Spleen (tissue), 11 donors: ENCODE measurements at regions not wholly inside any gene's neighbourhood (a gene's known extent, or its start where the extent isn't known, plus 50 kb on each side); places are given as distances from the start of the nearest gene placed in this dataset.
"Not testable (repeated sequence)": the region's sequence is repeated elsewhere in the genome, so short reads cannot be mapped to it uniquely, and the experiment has no call there.

Experiments used
- DNase-seq: peaks from one replicate; pipeline ENCODE4 v3.0.0-alpha.2; 2020
- H3K27ac ChIP-seq, 8 donors: fragments of 200-600 bp; sonication (generic) in 7 of 8; 1 replicate in 4 of 8; 2 replicates in 4 of 8; pipeline versions ENCODE4 v1.5.0 to v1.8.0; 2016 to 2021; ENCODE audit warnings: inconsistent platforms in 4 of 8, mild to moderate bottlenecking in 4 of 8, moderate library complexity in 1 of 8
- H3K27me3 ChIP-seq, 7 donors: fragments of 200-600 bp; sonication (generic) in 6 of 7; replicated peaks in 1 of 7; 1 replicate in 4 of 7; 2 replicates in 3 of 7; pipeline versions ENCODE4 v1.5.0 to v1.8.0; 2016 to 2021; ENCODE audit warnings: inconsistent platforms in 3 of 7, mild to moderate bottlenecking in 1 of 7
- H3K36me3 ChIP-seq, 6 donors: fragments of 200-600 bp; sonication (generic) in 5 of 6; 1 replicate in 4 of 6; 2 replicates in 2 of 6; pipeline versions ENCODE4 v1.5.0 to v1.8.0; 2016 to 2021; ENCODE audit warnings: inconsistent platforms in 2 of 6
- H3K4me1 ChIP-seq, 6 donors: fragments of 200-600 bp; sonication (generic) in 5 of 6; 1 replicate in 3 of 6; 2 replicates in 3 of 6; pipeline versions ENCODE4 v1.5.0 to v1.8.0; 2016 to 2021; ENCODE audit warnings: inconsistent platforms in 3 of 6
- H3K4me3 ChIP-seq, 8 donors: fragments of 200-600 bp; sonication (generic) in 7 of 8; 1 replicate in 4 of 8; 2 replicates in 4 of 8; pipeline versions ENCODE4 v1.5.0 to v1.8.0; 2016 to 2021; ENCODE audit warnings: inconsistent platforms in 4 of 8, mild to moderate bottlenecking in 4 of 8, moderate library complexity in 2 of 8
- H3K9me3 ChIP-seq, 8 donors: fragments of 200-600 bp; sonication (generic) in 7 of 8; 1 replicate in 4 of 8; 2 replicates in 4 of 8; pipeline versions ENCODE4 v1.5.0 to v1.8.0; 2016 to 2021; ENCODE audit warnings: inconsistent platforms in 4 of 8
- POLR2A ChIP-seq, 3 donors: fragments of 450-650 bp; IDR thresholded peaks; one replicate each; pipeline ENCODE4 v1.5.1; 2017; ENCODE audit warnings: antibody characterized with exemption in 3 of 3, mild to moderate bottlenecking in 1 of 3
- POLR2AphosphoS5 ChIP-seq, 3 donors: sonication (generic); formaldehyde crosslinking; IDR thresholded peaks; one replicate each; pipeline ENCODE4 v1.5.1; 2017; ENCODE audit warnings: antibody characterized with exemption in 3 of 3
- WGBS, 5 donors: extraction: QIAGEN DNeasy Blood & Tissue Kit in 3 of 5; methylation state at CpG; one replicate each; pipeline versions ENCODE4 v1.1.5 to v1.1.7; 2013 to 2018; 5-methylcytosine and 5-hydroxymethylcytosine counted together
- intact Hi-C: fragments of 100-400 bp; cut with DNase I; formaldehyde crosslinking; loops from one replicate; pipeline ENCODE4 v1.15.0; 2023; ENCODE audit warnings: low total_unique reads
- TF ChIP-seq, protein P1 (sequence below), 11 experiments: fragments of 200-600 bp in 7 of 11; fragments of 450-650 bp in 4 of 11; sonication (generic) in 4 of 11; IDR thresholded peaks in 8 of 11; conservative IDR thresholded peaks in 3 of 11; 1 replicate in 7 of 11; 2 replicates in 4 of 11; pipeline versions ENCODE4 v1.4.0 to v1.8.0; 2016 to 2021; ENCODE audit warnings: antibody characterized with exemption in 11 of 11, inconsistent platforms in 4 of 11, mild to moderate bottlenecking in 1 of 11
- donor health status: healthy with polysubstance abuse.
- donor health status: DM: no; HTN: no; CAD: no; lungs with moderate emphysema.
- donor health status: DM: no; HTN: no; CAD: no.
- donor health status: Bipolar disorder and iron deficiency.
- donor health status: healthy.
- donor health status: DM: no; HTN: no; CAD: no.
- donor health status: DM: yes; HTN: yes; CAD: no.

DNA sequence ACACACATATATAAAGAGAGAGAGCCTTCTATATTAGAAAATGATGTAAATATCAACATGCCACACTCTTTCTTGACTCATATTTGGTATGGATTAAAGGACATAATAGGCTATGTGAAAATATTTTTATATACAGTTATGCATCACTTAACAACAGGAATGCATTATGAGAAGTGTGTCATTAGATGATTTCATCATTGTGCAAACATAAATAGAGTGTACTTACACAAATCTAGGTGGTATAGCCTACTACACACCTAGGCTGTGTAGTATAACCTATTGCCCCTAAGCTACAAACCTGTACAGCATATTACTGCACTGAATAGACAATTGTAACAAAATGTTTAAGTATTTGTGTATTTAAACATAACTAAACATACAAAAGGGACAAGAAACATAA is 354.8 kb upstream of the CNTNAP5 start:
- no peak overlapping the region for H3K27ac ChIP-seq
- peaks cover 0 to 17% (median under 1%) of the 10 kb centered on the region in 8 donors for H3K9me3 ChIP-seq
- TF ChIP-seq, protein P1, sequence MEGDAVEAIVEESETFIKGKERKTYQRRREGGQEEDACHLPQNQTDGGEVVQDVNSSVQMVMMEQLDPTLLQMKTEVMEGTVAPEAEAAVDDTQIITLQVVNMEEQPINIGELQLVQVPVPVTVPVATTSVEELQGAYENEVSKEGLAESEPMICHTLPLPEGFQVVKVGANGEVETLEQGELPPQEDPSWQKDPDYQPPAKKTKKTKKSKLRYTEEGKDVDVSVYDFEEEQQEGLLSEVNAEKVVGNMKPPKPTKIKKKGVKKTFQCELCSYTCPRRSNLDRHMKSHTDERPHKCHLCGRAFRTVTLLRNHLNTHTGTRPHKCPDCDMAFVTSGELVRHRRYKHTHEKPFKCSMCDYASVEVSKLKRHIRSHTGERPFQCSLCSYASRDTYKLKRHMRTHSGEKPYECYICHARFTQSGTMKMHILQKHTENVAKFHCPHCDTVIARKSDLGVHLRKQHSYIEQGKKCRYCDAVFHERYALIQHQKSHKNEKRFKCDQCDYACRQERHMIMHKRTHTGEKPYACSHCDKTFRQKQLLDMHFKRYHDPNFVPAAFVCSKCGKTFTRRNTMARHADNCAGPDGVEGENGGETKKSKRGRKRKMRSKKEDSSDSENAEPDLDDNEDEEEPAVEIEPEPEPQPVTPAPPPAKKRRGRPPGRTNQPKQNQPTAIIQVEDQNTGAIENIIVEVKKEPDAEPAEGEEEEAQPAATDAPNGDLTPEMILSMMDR (IDR thresholded peaks at IDR 0.05 in 8 of 11, conservative IDR thresholded peaks at IDR 0.05 in 3 of 11), result no peak
- no peak for TF ChIP-seq POLR2AphosphoS5 (IDR thresholded peaks at IDR 0.05)
- TF ChIP-seq POLR2A (IDR thresholded peaks at IDR 0.05), result no peak
- H3K4me3 ChIP-seq, result no peak overlapping the region
- DNase-seq, result no peak
- no peaks in the 10 kb centered on the region for H3K36me3 ChIP-seq
- no peaks in the 10 kb centered on the region for H3K27me3 ChIP-seq
- intact Hi-C loops, result no loop called here
- H3K4me1 ChIP-seq, result no peaks in the 10 kb centered on the region

DNA sequence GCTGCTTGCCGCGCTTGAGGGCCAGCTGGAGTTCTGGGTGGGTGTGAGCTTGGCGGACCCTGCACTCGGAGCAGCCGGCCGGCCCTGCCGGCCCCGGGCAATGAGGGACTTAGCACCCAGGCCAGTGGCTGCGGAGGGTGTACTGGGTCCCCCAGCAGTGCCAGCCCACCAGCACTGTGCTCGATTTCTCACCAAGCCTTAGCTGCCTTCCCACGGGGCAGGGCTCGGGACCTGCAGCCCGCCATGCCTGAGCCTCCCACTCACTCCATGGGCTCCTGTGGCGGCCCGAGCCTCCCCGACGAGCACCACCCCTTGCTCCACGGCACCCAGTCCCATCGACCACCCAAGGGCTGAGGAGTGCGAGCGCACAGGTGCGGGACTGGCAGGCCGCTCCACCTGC is 341.3 kb upstream of the CNTNAP5 start:
- intact Hi-C loops, H3K4me1 ChIP-seq, H3K36me3 ChIP-seq, H3K4me3 ChIP-seq, H3K27me3 ChIP-seq, H3K27ac ChIP-seq: not testable (repeated sequence)
- H3K9me3 ChIP-seq, result peaks cover 0 to 46% (median 14%) of the 10 kb centered on the region in 8 donors
- 93 to 96% (median 95%) methylated on average over 7 to 23 of the region's 23 CpGs for whole genome bisulfite sequencing, 5 donors
- DNase-seq, result peak; percentile 67

DNA sequence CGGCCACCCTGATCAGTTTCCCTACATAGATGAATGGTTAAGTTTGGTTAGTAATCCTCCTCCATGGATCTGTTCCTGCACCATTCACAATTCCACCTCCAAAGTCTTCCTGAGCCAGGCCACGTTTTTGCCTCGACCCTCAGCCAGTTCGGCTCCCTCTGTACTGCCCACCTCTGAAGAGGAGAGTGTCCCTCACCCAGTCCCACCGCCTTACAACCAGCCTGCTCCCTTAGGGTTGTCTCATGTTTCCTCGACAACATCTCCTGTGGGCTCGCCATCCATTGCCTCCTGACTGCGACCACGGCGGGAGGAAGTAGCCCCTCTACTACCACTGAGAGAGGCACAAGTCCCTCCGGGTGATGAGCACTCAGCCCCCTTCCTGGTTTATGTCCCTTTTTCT is 338.0 kb upstream of the CNTNAP5 start:
- no peaks in the 10 kb centered on the region for H3K36me3 ChIP-seq
- no peak overlapping the region for H3K4me3 ChIP-seq
- TF ChIP-seq, protein P1 (IDR thresholded peaks at IDR 0.05 in 8 of 11, conservative IDR thresholded peaks at IDR 0.05 in 3 of 11), result no peak
- no peak for TF ChIP-seq POLR2AphosphoS5 (IDR thresholded peaks at IDR 0.05)
- no peak for TF ChIP-seq POLR2A (IDR thresholded peaks at IDR 0.05)
- no peak overlapping the region for H3K27ac ChIP-seq
- 91 to 96% (median 92%) methylated on average over 11 of the region's 11 CpGs for WGBS, 5 donors
- H3K4me1 ChIP-seq, result no peaks in the 10 kb centered on the region
- peaks cover 0 to 48% (median 16%) of the 10 kb centered on the region in 8 donors for H3K9me3 ChIP-seq
- DNase-seq, result no peak
- intact Hi-C loops, result no loop called here
- no peaks in the 10 kb centered on the region for H3K27me3 ChIP-seq

GRCh38 chr2:123688231-123688940 is 336.7 kb upstream of the CNTNAP5 start:
- Histone ChIP-seq H3K36me3 (no peaks in the 10 kb centered on the region), H3K4me3 (no peak overlapping the region), H3K27ac (no peak overlapping the region), H3K9me3 (peaks cover 0 to 36% (median 11%) of the 10 kb centered on the region in 8 donors), H3K4me1 (no peaks in the 10 kb centered on the region), H3K27me3 (no peaks in the 10 kb centered on the region)
- WGBS, 5 donors, result 81 to 88% (median 85%) methylated on average over 16 of the region's 16 CpGs
- no peak for DNase-seq
- TF ChIP-seq POLR2A (IDR thresholded peaks at IDR 0.05) (no peak), POLR2AphosphoS5 (IDR thresholded peaks at IDR 0.05) (no peak)
- TF ChIP-seq, protein P1 (IDR thresholded peaks at IDR 0.05 in 8 of 11, conservative IDR thresholded peaks at IDR 0.05 in 3 of 11), result no peak
- intact Hi-C loops, result no loop called here
